Progenitor cell of endocrine pancreas (in vitro differentiated cells): ENCODE measurements at regions not wholly inside any gene's neighbourhood (a gene's known extent, or its start where the extent isn't known, plus 50 kb on each side); places are given as distances from the start of the nearest gene placed in this dataset.

ENCODE experiments used
- DNase-seq: peaks from one replicate; pipeline ENCODE4 v3.0.0; 2021; ENCODE audit warnings: low spot score; ENCODE audit not compliant: unreplicated experiment
- H3K27ac Mint-ChIP-seq: 2 replicates; pipeline ENCODE4 v1.8.0; 2021; ENCODE audit warnings: mild to moderate bottlenecking, moderate library complexity, mixed read lengths
- H3K27me3 Mint-ChIP-seq: 2 replicates; pipeline ENCODE4 v1.8.0; 2021; ENCODE audit warnings: mixed read lengths
- H3K36me3 Mint-ChIP-seq: 2 replicates; pipeline ENCODE4 v1.8.0; 2022; ENCODE audit warnings: mixed read lengths; ENCODE audit not compliant: insufficient read depth
- H3K4me1 Mint-ChIP-seq: 2 replicates; pipeline ENCODE4 v1.8.0; 2021; ENCODE audit warnings: low read depth, mixed read lengths
- H3K4me3 Mint-ChIP-seq: 2 replicates; pipeline ENCODE4 v1.8.0; 2021; ENCODE audit warnings: low read depth, mild to moderate bottlenecking, moderate library complexity, mixed read lengths
- H3K9me3 Mint-ChIP-seq: 2 replicates; pipeline ENCODE4 v1.8.0; 2021; ENCODE audit warnings: low read depth, mixed read lengths
- TF ChIP-seq, protein P1 (sequence below): fragments of 200-600 bp; sonication (generic); IDR thresholded peaks from one replicate; pipeline ENCODE4 v1.5.0; 2021; ENCODE audit warnings: antibody characterized with exemption, mild to moderate bottlenecking; ENCODE audit not compliant: unreplicated experiment

DNA sequence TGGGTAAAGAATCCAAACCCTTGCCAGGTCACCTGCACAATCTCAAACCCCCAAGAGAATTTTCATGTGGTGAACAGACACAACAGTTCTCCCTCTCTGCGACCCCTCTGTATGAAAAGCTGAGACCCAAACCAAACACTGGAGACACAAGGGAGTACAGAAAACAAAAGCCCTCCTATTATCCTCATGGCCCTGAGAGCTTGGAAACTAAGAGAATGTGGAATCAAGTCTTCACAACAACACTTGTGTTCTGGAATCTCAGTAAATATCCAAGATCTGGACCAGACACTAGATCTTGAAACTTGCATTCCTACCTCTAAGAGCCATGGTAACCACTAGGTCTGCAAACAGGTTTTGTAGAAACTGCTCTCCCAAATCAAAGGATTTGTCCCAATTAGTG is 50.1 kb upstream of the CCDC150 start:
- no peak overlapping the region for H3K27ac Mint-ChIP-seq
- H3K9me3 Mint-ChIP-seq: no peaks in the 10 kb centered on the region
- no peaks in the 10 kb centered on the region for H3K36me3 Mint-ChIP-seq
- H3K4me1 Mint-ChIP-seq: peaks cover 26% of the 10 kb centered on the region
- no peak overlapping the region for H3K4me3 Mint-ChIP-seq
- DNase-seq: no peak
- H3K27me3 Mint-ChIP-seq: peaks cover 4% of the 10 kb centered on the region
- TF ChIP-seq, protein P1, sequence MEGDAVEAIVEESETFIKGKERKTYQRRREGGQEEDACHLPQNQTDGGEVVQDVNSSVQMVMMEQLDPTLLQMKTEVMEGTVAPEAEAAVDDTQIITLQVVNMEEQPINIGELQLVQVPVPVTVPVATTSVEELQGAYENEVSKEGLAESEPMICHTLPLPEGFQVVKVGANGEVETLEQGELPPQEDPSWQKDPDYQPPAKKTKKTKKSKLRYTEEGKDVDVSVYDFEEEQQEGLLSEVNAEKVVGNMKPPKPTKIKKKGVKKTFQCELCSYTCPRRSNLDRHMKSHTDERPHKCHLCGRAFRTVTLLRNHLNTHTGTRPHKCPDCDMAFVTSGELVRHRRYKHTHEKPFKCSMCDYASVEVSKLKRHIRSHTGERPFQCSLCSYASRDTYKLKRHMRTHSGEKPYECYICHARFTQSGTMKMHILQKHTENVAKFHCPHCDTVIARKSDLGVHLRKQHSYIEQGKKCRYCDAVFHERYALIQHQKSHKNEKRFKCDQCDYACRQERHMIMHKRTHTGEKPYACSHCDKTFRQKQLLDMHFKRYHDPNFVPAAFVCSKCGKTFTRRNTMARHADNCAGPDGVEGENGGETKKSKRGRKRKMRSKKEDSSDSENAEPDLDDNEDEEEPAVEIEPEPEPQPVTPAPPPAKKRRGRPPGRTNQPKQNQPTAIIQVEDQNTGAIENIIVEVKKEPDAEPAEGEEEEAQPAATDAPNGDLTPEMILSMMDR: no peak
